ENCODE measurements at regions not wholly inside any gene's neighbourhood (a gene's known extent, or its start where the extent isn't known, plus 50 kb on each side); places are given as distances from the start of the nearest gene placed in this dataset.

DNA sequence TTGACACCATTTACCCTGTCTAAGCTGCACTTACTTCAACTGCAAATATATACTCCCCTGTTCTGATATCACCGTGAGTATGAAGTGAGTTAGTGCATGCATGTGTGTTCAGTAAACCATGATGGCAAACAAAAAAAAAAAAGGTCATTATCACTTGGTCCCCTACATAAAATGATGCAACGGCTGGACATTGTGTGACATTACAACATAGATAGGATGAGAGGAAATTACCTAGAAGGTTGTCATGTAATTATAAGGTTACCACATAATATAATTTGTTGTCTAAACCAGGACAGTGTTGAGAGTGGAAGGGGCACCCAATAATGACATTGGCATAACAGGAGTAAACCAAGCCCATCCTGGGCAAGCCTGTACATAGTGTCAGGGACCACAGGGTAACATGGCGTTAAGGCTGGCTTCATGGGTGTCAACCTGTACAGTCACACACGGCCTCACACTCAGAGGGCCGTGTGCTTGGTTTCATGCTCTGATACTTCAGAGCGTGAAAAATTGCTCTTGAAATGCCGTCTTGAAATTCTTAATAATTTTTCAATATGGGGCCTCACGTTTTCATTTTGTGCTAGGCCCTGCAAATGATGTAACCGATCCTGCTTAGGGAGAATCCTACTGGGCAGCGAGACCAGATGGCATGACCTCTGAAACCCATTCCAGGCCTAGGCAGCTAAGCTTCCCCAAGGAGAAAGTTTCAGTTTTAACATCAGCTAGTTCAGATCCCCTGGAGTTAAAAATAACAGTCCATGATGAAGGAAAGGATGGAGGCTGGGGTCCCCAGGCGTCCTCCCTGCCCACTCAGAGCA, 106.1 kb downstream of the AXIN2 start:
- H3K4me3 Mint-ChIP-seq: no peak overlapping the region
- peaks cover 8% of the 10 kb centered on the region; the same call in 2 of the 3 replicates for H3K9me3 Mint-ChIP-seq
- no peak overlapping the region for H3K27ac Mint-ChIP-seq
- Histone ChIP-seq H3K79me2 (replicated peaks; ENCODE audit: insufficient read depth) (no peaks in the 10 kb centered on the region), H3F3A (replicated peaks; ENCODE audit: low read depth) (no peaks in the 10 kb centered on the region), H3K4me2 (no peak overlapping the region), H3K27me3 (ENCODE audit: insufficient read depth) (no peaks in the 10 kb centered on the region), H3K9me2 (ENCODE audit: insufficient read depth) (peaks cover 5% of the 10 kb centered on the region; the same call in 1 of the 2 replicates), H3K36me3 (ENCODE audit: insufficient read depth) (no peaks in the 10 kb centered on the region), H2AFZ (peak overlapping the region; percentile 1; the same call in 1 of the 2 replicates), H4K20me1 (replicated peaks; ENCODE audit: insufficient read depth) (no peaks in the 10 kb centered on the region), H3K4me3 (no peak overlapping the region), H3K27ac (ENCODE audit: low read depth) (no peak overlapping the region), H3K4me1 (ENCODE audit: insufficient read depth) (peaks cover 29% of the 10 kb centered on the region)
- ATAC-seq (no peak), DNase-seq (ENCODE audit: low spot score) (no peak)
- no peaks in the 10 kb centered on the region; the same call in 2 of the 3 replicates for H3K36me3 Mint-ChIP-seq (ENCODE audit: low read depth)
- H3K4me1 Mint-ChIP-seq: peaks cover 52% of the 10 kb centered on the region
- peaks cover 12% of the 10 kb centered on the region for H3K27me3 Mint-ChIP-seq (ENCODE audit: insufficient read depth, low read depth, poor library complexity)
- TF ChIP-seq, protein P1, sequence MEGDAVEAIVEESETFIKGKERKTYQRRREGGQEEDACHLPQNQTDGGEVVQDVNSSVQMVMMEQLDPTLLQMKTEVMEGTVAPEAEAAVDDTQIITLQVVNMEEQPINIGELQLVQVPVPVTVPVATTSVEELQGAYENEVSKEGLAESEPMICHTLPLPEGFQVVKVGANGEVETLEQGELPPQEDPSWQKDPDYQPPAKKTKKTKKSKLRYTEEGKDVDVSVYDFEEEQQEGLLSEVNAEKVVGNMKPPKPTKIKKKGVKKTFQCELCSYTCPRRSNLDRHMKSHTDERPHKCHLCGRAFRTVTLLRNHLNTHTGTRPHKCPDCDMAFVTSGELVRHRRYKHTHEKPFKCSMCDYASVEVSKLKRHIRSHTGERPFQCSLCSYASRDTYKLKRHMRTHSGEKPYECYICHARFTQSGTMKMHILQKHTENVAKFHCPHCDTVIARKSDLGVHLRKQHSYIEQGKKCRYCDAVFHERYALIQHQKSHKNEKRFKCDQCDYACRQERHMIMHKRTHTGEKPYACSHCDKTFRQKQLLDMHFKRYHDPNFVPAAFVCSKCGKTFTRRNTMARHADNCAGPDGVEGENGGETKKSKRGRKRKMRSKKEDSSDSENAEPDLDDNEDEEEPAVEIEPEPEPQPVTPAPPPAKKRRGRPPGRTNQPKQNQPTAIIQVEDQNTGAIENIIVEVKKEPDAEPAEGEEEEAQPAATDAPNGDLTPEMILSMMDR (conservative IDR thresholded peaks at IDR 0.05; ENCODE audit: low read depth in 2 of 2): no peak
- TF ChIP-seq EZH2phosphoT487 (IDR thresholded peaks at IDR 0.05; ENCODE audit: unreplicated experiment): no peak
- TF ChIP-seq POLR2AphosphoS5 (IDR thresholded peaks at IDR 0.05; ENCODE audit: low read depth): no peak
- no peak for TF ChIP-seq NANOG (IDR thresholded peaks at IDR 0.05; ENCODE audit: borderline replicate concordance)
- TF ChIP-seq ZNF462 (CRISPR knock-in tag; IDR thresholded peaks at IDR 0.05): no peak
- TF ChIP-seq CREB1 (CRISPR knock-in tag; IDR thresholded peaks at IDR 0.05; ENCODE audit: low read depth): no peak
- TF ChIP-seq ZNF331 (CRISPR knock-in tag; IDR thresholded peaks at IDR 0.05; ENCODE audit: low read depth): no peak
- no peak for TF ChIP-seq STAT1 (IDR thresholded peaks at IDR 0.05; ENCODE audit: unreplicated experiment)
- TF ChIP-seq, protein P2, sequence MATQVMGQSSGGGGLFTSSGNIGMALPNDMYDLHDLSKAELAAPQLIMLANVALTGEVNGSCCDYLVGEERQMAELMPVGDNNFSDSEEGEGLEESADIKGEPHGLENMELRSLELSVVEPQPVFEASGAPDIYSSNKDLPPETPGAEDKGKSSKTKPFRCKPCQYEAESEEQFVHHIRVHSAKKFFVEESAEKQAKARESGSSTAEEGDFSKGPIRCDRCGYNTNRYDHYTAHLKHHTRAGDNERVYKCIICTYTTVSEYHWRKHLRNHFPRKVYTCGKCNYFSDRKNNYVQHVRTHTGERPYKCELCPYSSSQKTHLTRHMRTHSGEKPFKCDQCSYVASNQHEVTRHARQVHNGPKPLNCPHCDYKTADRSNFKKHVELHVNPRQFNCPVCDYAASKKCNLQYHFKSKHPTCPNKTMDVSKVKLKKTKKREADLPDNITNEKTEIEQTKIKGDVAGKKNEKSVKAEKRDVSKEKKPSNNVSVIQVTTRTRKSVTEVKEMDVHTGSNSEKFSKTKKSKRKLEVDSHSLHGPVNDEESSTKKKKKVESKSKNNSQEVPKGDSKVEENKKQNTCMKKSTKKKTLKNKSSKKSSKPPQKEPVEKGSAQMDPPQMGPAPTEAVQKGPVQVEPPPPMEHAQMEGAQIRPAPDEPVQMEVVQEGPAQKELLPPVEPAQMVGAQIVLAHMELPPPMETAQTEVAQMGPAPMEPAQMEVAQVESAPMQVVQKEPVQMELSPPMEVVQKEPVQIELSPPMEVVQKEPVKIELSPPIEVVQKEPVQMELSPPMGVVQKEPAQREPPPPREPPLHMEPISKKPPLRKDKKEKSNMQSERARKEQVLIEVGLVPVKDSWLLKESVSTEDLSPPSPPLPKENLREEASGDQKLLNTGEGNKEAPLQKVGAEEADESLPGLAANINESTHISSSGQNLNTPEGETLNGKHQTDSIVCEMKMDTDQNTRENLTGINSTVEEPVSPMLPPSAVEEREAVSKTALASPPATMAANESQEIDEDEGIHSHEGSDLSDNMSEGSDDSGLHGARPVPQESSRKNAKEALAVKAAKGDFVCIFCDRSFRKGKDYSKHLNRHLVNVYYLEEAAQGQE (IDR thresholded peaks at IDR 0.05; ENCODE audit: unreplicated experiment): no peak
- TF ChIP-seq, protein P3, sequence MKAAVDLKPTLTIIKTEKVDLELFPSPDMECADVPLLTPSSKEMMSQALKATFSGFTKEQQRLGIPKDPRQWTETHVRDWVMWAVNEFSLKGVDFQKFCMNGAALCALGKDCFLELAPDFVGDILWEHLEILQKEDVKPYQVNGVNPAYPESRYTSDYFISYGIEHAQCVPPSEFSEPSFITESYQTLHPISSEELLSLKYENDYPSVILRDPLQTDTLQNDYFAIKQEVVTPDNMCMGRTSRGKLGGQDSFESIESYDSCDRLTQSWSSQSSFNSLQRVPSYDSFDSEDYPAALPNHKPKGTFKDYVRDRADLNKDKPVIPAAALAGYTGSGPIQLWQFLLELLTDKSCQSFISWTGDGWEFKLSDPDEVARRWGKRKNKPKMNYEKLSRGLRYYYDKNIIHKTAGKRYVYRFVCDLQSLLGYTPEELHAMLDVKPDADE (IDR thresholded peaks at IDR 0.05): no peak
- no peak for TF ChIP-seq JUNB (IDR thresholded peaks at IDR 0.05; ENCODE audit: unreplicated experiment)
- no peak for TF ChIP-seq EZH2 (IDR thresholded peaks at IDR 0.05; ENCODE audit: low read depth, unreplicated experiment)
